Activated gamma-delta T cell treated with Interleukin-2 at 50 U/mL for 16 hours (primary cell): ENCODE measurements at regions not wholly inside any gene's neighbourhood (a gene's known extent, or its start where the extent isn't known, plus 50 kb on each side); places are given as distances from the start of the nearest gene placed in this dataset.
"Not testable (repeated sequence)": the region's sequence is repeated elsewhere in the genome, so short reads cannot be mapped to it uniquely, and the experiment has no call there.

ENCODE experiments used
- DNase-seq: peaks from one replicate; pipeline ENCODE4 v3.0.0-alpha.2; 2020

DNA sequence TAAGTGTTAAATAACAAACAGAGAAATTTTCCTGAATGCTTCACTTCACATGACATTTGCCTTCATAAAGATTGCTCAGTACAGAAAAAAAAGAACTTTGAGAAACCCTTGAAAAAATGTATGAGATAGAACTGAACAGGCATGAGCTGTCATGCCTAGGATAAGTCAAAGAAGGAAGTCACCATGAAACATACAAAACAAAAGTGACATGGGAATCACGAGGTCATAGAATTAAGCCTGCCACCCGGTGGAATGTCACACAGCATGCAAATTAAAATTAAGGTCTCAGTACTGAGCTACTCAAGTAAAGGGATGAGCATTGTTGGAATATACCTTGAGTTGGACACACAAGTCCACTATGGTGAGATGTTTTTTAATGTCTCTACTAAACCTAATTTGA is 652.5 kb upstream of the NECTIN3 start:
- no peak for DNase-seq

DNA sequence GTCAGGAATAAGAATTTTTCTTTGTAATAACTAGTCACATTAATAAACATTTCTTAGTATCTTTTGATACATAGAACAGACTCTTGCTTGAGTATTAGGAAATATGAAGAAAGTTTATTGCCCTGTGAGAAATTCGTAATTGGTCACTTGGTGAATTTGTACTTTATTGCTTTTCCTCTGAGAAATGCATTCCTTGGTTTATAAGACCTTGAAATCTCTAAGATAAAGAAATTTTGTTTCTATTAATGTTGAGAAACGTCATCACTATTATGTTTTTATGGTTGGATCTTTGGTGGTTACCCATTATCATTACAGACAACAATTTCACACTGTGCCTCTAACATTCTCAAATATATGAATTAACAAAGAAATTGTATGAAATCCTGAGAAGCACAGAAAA is 652.0 kb upstream of the NECTIN3 start:
- no peak for DNase-seq

DNA sequence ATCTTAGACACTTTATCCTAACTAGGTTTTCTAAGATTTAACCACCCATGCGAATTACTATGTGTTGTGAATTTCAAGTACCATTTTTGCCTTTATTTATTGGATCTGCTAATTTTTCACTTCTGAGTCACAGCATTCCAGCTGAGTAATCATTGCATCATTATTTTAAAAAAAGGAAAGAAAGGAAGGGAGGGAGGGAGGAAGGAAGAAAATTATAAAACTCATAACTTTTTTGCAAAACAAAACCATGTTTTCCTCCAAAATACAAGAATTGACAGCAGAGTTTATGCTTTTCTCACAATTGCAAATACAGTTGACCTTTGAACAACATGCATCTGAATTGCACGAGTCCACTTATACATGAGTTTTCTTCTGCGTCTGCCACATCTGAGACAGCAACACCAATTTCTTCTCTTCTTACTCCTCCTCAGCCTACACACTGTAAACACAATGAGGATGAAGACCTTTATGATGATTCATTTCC is 651.4 kb upstream of the NECTIN3 start:
- no peak for DNase-seq

DNA sequence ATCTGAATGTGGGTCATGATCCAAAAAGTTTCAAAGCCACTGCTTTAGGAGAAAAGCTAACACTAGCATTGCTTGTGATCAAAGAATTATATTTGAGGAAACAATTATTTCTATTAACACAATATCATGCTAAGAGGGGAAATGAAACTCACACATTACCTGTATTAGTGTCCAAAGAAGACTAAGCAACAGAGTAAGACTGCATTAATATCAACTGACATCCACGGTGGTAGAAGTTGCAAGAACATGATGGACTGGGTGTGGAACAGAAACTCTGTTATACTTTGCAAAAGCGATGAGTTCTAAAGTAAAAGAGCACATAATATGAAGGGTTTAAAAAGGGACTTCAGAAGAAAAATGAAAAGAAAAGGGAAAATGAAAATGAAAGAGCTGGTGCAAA is 648.3 kb upstream of the NECTIN3 start:
- no peak for DNase-seq

DNA sequence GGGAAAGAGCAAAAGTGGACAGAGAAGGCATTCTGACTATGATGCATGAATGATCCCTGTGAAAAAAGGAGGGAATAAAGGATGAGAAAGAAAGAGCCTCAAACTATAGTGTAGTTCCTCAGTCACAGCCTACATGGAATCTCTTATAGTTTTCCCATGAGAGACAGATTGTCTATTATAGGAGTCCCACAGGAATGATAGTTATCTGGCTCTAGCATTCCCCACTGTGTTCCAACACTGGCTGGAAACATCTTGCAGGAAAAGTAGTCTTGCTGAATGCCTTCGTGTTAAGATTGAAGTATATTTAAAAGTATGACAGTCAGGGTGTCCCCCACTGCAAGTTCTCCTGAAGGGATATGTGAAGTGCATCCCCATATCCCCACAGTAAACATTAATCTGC is 641.5 kb upstream of the NECTIN3 start:
- no peak for DNase-seq

DNA sequence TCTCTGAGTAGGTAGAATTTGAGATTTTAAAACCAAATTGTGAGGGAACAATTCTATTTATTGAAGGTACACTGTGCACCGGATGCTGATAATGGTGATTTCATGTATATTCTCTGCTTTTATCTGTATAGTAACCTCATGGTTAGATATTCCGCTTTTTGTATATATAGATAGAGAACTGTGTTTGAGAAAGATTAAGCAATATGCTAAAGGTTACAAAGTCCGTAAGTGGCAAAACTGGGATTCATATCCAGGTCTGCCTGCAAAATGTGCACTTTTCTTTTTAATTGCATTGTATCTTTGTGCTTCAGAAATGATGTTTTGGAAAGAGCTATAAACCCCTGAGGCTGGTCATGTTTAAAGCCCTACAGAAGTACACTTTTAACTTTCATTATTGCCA is 635.4 kb upstream of the NECTIN3 start:
- no peak for DNase-seq

DNA sequence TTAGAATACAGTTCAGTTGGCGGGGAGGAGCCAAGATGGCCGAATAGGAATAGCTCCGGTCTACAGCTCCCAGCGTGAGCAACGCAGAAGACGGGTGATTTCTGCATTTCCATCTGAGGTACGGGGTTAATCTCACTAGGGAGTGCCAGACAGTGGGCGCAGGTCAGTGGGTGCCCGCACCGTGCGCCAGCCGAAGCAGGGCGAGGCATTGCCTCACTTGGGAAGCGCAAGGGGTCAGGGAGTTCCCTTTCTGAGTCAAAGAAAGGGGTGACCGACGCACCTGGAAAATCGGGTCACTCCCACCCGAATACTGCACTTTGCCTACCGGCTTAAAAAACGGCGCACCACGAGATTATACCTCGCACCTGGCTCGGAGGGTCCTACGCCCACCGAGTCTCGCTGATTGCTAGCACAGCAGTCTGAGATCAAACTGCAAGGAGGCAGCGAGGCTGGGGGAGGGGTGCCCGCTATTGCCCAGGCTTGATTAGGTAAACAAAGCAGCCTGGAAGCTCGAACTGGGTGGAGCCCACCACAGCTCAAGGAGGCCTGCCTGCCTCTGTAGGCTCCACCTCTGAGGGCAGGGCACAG is 631.5 kb upstream of the NECTIN3 start:
- not testable (repeated sequence) for DNase-seq

DNA sequence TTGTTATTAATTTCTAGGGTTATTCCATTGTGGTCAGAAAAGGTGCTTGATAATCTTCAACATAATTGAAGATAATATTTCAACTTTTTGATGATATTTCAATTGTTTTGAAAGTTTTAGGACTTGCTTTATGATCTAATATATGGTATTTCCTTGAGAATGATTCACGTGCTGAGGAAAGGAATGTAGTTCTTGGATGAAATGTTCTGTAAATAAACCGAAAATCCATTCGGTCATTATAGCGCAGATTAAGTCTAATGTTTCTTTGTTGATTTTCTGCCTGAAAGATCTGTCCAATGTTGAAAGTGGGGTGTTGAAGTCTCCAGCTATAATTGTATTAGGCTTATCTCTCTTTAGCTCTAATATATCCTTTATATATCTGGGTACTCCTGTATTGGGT is 617.5 kb upstream of the NECTIN3 start:
- DNase-seq = no peak

DNA sequence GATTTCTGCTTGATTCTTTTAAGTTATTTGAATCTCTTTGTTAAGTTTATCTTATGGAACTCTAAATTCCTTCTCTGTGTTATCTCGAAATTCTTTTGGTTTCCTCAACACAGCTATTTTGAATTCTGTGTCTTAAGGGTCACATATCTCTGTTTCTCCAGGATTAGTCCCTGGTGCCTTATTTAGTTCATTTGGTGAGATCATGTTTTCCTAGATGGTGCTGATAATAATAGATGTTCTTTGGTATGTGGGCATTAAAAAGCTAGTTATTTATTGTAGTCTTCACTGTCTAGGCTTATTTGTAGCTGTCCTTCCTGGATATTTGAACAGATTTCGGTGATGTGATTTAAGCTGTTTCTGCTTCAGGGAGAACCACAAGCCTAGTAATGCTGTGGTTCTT is 615.6 kb upstream of the NECTIN3 start:
- DNase-seq = no peak

DNA sequence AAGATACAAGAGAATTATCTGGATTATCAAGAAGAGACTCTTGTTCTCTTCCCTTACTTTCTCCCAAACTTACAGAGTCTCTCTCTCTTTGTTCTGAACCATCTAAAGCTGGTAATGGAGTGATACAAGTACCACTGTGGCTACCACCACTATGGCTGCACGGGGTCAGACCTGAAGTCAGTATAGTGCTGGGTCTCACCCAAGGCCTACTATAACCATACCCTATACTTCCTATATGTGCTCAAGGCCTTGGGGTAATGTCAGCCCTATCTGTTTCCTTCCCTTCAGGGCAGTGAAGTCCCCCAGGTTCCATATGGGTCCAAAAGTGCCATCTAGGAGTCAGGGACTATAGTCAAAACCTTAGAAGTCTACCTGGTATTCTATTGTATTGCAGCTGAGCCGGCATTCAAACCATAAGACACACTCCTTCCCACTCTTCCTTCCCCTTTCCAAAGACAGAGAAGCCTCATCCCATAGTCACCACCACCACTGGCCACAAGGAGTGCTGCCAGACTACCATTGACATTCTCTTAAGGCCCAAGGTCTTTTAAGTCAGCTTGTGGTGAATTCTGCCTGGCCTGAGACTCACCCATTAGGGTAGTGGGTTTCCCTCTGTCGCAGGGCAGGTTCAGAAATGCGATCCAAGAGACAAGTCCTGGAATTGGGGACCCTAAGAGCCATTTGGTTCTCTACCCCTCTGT is 615.0 kb upstream of the NECTIN3 start:
- no peak for DNase-seq

DNA sequence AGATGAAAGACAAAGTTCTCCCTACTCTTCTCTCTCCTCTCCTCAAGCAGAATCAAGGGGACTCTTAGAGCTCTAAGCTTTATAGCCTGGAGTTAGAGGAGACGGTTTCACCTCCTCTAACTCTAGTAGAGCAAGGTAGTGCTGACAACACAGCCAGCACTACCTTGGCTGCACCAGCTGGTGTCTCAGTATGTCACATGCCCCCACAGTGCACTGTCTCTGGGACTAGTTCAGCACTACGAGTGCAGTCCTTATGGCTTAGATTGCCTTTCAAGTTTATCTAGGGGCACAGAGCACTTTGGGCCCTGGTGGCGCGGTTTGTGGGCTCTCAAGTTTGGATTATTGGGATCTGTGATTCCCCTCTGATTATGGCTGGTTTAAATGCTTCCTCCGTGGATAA is 614.1 kb upstream of the NECTIN3 start:
- DNase-seq = no peak

DNA sequence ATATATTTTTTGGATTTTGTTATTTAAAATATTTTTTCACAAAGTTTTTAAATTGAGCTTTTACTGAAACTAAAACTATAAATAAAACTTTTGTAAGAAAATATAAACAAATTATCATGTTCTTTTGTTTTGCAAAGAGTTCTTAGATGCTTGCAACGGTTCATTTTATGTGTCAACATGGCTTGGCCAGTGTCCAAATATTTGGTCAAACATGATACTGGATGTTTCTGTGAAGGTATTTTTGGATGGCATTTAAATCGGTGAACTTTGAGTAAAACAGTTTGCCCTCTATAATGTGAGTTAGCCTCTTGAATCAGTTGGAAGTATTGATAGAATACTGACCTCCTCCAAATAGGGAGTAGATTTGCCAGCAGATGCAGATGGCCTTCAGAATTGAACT is 612.6 kb upstream of the NECTIN3 start:
- DNase-seq = no peak

DNA sequence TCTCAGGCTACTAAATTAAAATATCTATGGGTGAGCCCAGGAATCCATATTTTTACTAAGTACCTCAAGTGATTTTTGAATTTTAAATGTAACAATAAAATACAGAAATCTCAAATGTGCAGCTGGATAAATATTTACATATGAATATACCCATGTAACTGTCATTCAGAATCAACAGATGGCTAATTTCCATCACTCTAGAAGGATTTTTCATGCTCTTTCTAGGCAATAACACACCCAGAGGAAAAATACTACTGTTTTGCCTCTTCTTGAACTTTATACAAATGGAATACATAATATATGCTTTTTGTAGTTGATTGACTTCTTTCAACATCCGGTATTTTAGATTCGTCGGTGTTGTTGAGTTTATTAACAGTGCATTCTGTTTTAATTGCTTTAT is 601.3 kb upstream of the NECTIN3 start:
- DNase-seq = no peak

DNA sequence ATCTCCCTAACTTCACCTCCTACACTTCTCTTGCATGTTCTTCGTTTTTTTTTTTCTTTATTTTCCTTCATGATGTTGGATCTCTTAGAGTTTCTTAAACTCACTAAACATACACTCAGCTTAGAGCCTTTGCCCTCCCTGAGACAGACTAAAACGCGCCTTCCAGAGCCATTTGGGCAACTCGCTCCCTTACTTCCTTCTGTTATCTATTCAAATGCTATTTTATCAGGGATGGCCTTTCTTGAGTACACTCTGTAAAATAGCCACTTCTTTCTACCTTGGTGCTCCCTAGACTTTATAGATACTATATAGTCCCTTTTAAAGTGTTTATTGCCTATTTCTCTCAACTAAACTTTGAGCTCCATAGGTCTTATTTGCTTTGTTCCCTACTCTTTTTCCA is 598.2 kb upstream of the NECTIN3 start:
- no peak for DNase-seq

DNA sequence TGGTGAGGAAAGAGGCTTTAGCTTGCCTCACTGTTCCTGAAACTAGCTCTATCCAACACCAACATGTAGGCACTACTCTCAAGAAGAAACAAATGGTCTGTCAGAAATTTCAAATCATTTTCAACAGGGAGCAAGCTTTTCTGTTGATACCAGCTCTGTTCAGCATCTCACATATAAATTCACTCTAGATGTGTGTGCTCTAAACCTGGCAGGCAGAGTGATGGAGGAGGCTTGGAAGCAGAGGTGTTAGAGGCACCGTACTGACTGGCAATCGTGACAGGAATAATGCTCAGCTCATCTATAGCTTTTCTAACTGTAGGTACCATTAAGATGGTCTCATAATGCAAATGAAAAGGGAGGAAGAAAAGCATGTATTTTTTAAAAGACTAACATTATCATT is 597.2 kb upstream of the NECTIN3 start:
- no peak for DNase-seq

DNA sequence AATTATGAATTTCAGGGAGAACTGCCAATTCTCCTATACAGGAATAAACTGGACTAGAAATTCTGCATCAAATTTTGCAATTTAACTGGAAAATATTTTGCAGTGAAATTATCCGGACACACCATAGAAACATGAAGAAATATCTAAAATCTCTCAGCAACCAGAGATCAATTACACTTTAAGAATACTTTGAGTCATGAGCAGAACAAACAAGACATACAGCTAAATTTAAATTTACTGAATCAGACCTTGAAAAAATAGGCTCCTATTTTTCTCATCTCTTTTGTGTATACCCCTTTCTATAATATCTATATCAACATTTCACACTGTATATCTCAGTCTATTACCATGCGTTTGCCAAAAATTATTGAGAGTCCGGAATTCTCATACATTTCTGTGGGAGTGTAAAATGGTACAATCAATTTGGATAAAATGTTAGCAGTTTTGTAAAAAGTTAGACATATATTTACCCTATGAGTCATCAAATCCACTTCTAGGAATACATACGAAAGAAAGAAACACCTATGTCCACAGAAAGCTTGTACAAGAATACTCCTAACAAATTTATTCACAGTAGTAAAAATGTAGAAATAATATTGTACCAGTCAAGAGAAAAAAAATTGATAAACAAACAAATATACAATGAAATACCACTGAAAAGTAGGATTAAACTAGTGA is 593.1 kb upstream of the NECTIN3 start:
- DNase-seq = no peak

DNA sequence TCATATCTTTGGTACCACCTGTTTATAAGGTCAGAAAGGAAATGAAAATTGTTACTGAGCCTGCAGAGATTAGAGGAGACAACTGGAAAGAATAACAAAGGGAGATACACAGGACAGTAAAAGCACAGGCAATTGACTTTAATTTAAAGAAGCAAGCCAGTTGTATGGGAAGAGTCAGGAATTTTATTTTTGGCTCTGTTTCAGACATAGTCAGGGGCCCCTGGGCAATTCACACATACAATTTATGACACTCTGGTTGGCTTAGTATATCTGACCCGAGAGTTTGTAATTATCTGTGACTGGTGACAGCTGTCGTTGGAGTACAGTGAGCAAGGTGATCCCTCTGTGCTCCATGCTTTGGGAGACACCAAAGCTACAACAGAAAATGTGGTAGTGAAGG is 591.9 kb upstream of the NECTIN3 start:
- DNase-seq = no peak

DNA sequence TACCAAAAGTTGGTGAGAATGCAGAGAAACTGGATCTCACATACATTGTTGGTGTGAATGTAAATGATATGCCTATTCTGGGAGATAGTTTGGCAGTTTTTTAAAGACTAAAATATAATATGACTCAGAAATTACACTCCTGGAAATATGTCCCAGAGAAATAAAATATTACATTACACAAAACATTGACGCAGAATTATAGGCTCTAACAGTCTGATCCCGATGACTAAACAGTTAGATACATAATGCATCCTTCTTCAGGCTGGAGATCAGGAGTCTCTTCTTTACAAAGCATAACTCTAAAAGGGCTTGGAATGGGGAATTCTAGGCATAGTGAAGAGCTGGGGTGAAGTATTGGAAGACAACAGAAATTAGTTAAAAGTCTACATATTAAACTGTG is 586.2 kb upstream of the NECTIN3 start:
- no peak for DNase-seq

DNA sequence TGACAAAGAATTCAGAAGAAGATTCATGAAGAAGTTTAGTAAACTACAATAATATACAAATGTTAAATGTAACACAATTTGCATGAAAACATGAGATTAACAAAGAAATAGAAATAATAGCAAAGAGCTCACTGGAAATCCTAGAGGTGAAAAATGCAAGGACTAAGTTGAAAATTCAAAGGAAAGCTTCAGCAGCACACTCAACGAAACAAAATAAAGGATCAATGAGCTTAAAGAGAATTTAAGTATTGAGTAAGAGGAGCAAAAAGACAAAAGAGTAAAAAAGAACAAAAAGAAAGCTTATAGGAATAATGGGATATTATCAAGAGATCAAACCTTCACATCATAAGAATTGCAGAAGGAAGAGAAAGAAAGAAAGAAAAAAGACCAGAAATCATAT is 583.8 kb upstream of the NECTIN3 start:
- DNase-seq = no peak

DNA sequence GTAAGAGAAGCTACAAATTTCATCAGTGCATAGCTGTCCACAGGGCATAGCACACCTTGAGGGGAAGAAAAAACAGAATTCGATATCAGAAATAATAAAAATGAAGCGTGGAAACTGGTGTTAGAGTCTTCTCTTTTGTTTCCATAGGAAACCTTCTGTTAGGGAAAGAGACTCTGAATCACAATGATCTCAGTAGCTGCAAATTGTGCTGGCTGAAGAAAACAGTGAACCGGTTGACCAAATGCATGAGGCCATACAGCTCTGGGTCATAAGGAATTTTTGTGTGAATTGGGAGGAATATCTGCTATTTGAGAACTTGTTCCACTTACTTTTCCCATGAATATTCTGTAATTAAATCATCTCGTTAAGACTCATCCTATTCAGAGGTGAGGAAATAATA is 580.2 kb upstream of the NECTIN3 start:
- no peak for DNase-seq

DNA sequence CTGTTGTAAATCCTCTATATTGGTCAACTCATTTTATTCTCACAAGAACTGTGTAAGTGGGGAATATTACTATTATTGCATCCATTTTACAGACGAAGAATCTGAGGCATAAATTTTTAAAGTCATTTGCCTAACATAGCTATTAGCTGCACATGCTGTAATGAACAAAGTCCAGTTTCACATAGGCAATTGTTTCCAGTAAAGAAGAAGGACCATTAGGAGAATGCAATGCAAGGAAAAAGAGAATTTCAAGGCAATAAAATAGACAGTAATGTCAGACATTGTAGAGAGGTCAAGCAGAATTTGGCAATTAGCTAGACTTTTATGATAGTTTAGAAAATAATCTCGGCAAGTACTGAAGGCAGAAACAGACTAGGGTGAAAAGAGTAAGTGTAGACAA is 578.7 kb upstream of the NECTIN3 start:
- DNase-seq = no peak

DNA sequence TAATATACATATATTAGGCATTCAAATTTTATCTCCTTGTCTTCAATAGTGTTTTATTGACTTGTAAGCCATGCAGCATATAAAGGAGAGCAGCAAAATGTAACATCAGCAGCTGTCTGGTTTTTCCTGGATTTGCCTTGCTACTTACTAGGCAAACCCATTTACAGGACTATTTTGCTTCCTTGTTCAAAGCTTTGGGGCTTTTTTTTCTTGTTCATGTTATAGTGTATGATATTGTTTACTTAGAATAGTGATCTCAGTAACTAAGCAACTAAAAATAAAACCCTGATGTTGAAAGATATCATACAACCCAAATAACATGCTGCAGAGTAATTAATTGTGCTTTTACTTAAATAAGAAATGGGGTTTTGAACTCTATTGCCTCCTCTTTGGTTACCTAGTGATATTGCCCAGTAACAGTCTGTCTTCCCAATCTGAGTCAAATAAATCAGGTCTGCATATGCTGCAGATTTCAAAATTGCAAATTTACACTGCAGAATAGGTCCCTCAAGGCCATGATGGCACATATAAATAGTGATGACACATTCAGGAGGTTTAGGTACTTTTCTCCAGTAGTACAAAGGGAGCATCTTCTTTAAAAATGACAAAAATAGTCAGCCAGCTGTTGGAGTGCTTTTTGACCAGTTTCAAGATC is 578.1 kb upstream of the NECTIN3 start:
- DNase-seq = no peak

DNA sequence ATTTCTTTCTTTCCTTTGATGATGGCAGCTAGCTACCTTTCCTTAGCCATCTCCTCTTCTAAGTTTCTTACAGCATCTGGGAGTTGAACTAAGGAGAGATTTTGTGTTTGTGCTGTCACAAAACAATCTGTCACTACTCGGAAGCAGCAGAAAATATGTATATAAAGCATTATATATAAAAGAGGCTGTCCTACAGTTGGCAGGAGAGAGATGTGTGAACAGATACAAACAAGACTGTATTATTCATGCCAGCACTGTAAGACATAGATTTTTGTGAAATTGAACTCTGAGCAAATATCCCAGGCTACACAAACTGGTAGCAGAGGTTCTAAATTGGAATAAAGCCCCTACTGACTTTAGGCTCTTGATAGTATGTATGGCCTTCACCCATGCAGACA is 577.5 kb upstream of the NECTIN3 start:
- DNase-seq = no peak

DNA sequence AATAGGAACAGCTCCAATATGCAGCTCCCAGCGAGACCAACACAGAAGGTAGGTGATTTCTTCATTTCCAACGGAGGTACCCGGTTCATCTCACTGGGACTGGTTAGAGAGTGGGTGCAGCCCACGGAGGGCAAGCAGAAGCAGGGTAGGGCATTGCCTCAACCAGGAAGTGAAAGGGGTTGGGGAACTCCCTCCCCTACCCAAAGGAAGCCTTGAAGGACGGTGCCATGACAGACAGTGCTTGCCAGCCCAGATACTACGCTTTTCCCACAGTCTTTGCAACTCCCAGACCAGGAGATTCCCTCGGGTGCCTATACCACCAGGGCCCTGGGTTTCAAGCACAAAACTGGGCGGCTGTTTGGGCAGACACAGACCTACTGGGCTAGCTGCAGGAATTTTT is 576.9 kb upstream of the NECTIN3 start:
- DNase-seq = no peak
